NOMO-1 treated with DMSO at 0.1 percent for 48 hours (cell line): ENCODE measurements at regions not wholly inside any gene's neighbourhood (a gene's known extent, or its start where the extent isn't known, plus 50 kb on each side); places are given as distances from the start of the nearest gene placed in this dataset.

Source experiments
- DNase-seq: peaks from one replicate; lab custom pipeline; 2025; ENCODE audit not compliant: unreplicated experiment; lab: John Stamatoyannopoulos, UW

DNA sequence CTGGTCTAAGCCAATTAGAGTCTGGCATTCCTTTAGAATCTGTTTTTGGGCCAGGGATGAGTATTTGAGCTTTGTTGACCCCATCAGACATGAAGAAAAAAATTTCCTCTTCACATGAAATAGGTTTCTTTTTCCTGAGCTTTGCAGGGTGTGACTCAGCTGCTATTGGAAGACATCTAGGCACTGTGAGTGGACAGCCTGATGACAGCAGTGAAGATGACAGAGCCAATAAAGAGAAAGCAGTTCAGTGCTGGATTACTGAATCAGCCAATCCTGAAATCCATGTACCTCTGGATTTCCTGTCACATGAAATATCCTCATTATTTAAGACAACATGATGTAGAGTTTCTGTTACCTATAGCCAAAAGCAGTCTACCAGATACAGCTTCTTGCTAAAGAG lies 51.3 kb upstream of the GRIA1 start:
- no peak for DNase-seq
